A673 (cell line): ENCODE measurements at regions not wholly inside any gene's neighbourhood (a gene's known extent, or its start where the extent isn't known, plus 50 kb on each side); places are given as distances from the start of the nearest gene placed in this dataset.

Source experiments
- EZH2 ChIP-seq: fragments of 200-600 bp; sonication (generic); IDR thresholded peaks from 2 replicates; pipeline ENCODE4 v1.6.1; 2017; ENCODE audit warnings: borderline replicate concordance, low read depth, mild to moderate bottlenecking, mixed read lengths, antibody characterized with exemption, low read length; ENCODE audit not compliant: poor library complexity, severe bottlenecking
- TF ChIP-seq, protein P1 (sequence below): fragments of 300-800, 200-600 bp; sonication (generic); conservative IDR thresholded peaks from 2 replicates; pipeline ENCODE4 v1.5.1; 2017; ENCODE audit warnings: low read depth, mild to moderate bottlenecking, antibody characterized with exemption, low read length, moderate library complexity, mixed read lengths

- TF ChIP-seq, protein P1, sequence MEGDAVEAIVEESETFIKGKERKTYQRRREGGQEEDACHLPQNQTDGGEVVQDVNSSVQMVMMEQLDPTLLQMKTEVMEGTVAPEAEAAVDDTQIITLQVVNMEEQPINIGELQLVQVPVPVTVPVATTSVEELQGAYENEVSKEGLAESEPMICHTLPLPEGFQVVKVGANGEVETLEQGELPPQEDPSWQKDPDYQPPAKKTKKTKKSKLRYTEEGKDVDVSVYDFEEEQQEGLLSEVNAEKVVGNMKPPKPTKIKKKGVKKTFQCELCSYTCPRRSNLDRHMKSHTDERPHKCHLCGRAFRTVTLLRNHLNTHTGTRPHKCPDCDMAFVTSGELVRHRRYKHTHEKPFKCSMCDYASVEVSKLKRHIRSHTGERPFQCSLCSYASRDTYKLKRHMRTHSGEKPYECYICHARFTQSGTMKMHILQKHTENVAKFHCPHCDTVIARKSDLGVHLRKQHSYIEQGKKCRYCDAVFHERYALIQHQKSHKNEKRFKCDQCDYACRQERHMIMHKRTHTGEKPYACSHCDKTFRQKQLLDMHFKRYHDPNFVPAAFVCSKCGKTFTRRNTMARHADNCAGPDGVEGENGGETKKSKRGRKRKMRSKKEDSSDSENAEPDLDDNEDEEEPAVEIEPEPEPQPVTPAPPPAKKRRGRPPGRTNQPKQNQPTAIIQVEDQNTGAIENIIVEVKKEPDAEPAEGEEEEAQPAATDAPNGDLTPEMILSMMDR, result no peak
- TF ChIP-seq EZH2, result no peak
These were observed 317.1 kb upstream of the CBLB start for GRCh38 chr3:106185949-106186348.
